ENCODE measurements at regions not wholly inside any gene's neighbourhood (a gene's known extent, or its start where the extent isn't known, plus 50 kb on each side); places are given as distances from the start of the nearest gene placed in this dataset.

DNA sequence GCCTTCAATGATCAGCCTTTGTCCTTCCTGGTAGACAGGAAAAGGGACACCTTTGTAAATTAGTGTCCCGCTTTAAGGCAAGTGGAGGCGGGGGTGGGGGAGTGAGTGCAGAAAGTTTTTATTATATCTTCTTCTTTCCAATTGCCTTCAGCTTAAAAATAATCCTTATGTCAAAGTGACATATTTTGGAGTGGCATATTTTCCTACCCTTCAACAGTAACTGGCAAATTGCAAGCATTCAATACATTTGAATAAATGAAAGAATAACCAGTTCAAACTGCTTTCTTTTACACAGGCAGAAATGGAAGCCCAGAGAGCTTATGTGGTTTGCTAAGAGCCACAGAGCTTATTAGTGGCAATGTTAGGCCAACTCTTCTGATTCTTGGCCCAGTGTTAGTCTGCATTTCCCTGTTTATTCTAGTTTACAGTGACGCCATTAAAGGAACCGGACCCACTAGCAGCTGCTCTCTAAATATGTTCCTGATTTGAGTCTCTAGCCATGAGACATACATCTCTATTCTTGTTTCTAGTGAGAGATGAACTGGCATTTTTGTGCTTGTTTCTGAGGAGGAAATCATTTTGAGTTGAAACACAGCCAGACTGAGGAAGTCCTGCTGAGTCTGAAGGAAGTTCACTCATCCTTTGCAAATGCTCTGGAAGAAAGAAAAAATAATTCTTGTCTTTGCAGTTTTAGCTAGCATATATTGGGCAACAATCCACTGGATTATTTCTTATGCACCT lies 468.7 kb downstream of the NOVA1 start:
- DNase-seq (ENCODE audit: low spot score): no peak

DNA sequence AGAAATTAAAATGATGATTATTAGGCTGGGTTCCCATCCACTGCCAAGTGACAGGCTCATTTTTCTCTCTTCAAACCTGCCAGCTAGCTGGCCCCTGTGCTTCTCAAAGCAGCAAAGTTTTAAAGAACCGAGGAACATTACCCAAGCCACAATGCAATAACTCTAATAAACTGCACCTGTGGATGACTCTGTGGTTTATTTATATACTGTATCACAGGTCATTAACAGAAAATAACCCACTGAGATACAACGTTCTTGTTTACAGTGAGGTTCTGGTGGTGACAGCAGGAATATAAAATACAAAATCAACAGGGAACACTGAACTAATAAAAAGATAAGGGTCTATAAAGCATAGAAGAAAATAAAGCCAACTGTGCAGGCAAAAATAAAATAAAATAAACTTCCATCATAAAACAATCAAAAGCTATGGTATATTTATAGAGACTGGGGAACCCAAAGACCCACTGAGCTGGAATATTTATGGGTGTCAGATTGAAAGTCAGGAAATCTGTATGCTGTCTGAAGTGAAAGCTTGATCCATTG lies 472.9 kb downstream of the NOVA1 start:
- no peak for DNase-seq (ENCODE audit: low spot score)

DNA sequence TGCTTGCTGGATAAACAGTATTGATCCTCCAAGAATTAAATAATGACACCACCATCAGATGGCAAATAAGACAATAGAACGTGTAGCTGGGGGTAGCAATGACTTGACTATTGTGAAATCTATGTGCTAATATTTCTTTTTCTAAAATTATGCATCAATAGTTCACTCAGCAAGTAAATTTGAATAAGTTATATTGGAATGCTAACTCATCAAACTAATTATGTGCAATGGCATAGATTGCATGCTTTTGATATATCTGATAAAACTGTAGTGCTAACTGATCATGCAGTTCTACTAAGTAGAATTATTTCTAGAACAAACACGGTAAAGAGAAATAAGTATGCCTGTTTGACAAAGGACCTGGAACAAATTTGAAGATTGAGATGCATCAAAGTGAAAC lies 474.4 kb downstream of the NOVA1 start:
- DNase-seq (ENCODE audit: low spot score): no peak

DNA sequence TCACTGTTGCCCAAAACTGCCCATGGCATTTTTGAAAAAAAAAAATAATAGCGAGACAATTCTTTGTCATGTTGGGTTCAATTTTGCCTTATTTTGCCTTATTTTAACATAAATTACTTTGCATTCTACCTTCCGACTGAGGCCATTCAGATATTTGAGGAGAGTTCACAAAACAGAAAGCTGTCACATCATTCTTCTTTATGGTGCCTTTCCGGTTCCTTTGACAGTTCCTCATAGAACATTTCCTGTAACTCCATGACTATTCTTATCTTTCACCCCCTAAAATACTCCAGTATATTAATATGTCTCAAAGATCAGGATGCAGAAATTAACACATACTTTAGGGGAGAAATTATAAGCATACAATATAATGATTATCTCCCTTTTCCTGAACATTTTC lies 476.7 kb downstream of the NOVA1 start:
- DNase-seq (ENCODE audit: low spot score): no peak

DNA sequence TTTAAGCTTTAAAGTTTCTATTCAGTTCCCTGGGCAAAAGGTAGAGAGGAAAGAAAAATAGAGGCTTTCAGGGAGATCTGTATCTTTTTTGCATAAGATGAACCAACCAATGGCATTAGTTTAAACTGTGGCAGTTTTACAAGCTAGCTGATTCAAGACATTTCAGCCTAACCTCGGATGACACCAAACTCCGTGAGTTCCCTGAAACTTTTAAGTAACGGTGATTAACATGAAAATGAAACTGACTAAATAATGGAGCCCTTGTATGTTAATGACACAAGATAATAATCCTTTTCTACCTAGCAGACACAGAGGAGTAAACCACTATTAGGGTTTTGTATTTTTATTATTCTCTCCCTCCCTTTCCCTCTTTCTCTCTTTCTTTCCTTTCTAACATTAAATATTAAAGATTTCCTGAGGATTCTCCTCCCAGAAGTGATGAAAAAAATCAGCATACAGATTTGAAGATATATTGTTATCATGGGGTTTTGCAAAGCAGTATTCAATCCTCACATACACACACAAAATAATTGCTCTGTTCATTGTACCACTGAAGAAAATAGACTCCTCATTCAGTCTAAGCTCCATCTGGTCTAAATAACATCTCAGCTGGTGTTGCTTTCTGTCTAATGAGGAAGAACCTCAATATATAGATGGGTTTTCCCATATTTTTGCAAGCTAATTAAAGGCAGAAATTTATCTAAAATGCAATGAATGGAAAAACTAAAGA lies 483.8 kb downstream of the NOVA1 start:
- no peak for DNase-seq (ENCODE audit: low spot score)

DNA sequence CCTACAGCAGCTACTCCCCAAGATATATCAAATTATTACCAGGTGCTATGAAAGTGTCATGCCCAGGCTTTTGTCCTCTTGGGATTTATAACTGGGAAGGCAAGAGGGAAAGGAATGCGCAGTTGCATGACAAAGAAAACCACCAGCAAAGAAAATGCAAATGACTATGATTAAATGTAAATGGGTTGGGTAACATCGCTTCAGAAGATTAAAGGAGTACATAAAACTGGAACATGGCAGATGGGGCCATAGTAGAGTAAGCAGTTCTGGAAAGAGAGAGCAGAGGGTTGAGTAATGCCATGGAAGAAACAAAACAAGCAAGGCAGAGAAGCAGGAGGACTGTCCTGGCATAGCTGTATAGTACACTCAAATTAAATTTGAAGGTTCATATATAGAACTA lies 493.1 kb downstream of the NOVA1 start:
- no peak for DNase-seq (ENCODE audit: low spot score)

DNA sequence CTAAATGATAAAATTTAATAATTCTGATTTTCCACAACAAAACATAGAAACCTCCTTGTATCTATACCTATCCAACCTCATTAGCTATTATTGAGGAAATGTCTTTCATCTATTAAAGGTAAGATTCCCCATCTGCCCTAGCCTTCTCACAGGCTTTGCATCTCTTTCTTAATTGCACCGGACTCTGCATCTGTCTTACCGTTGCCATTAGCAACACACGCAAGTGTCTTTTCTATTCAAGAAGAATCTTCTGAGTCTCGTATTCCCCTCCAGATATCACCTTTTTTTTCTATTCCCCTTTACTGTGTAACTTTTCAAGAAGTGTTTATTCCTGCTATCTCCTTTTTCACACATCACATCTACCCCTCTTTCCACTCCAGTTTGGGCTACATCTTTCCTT lies 500.0 kb downstream of the NOVA1 start:
- no peak for DNase-seq (ENCODE audit: low spot score)

DNA sequence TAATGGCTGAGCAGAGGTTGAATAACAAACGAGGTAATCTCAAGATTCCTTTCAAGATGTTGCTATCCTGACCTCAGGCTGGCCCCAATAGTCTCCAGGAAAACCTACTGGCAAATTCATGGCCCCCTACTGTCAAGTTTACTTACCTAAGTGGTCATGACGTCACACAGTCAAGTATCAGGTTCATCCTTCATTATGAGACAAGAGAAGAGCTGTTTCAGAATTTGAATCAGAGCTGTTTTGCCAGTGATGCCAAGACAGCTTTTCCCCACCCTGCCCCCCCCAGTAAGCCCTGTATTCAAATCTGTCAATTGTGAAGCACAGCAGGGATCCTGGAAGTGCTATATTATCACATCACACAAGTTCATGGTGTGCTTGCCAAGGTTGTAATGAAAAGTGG lies 509.6 kb downstream of the NOVA1 start:
- DNase-seq (ENCODE audit: low spot score): no peak

DNA sequence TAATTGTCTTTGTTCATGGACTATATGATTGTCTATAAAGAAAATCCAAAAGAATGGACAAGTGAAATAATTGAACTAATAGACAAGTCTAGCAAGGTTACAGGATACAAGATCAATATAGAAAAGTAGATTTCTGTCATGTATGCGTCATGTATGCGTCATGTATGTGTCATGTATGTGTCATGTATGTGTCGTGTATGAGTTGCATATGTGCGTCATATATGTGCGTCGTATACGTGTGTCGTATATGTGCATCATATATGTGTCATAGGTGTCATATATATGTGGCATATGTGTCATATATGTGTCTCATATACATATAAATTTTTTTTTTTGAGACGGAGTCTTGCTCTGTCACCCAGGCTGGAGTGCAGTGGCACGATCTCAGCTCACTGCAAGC lies 516.8 kb downstream of the NOVA1 start:
- no peak for DNase-seq (ENCODE audit: low spot score)

DNA sequence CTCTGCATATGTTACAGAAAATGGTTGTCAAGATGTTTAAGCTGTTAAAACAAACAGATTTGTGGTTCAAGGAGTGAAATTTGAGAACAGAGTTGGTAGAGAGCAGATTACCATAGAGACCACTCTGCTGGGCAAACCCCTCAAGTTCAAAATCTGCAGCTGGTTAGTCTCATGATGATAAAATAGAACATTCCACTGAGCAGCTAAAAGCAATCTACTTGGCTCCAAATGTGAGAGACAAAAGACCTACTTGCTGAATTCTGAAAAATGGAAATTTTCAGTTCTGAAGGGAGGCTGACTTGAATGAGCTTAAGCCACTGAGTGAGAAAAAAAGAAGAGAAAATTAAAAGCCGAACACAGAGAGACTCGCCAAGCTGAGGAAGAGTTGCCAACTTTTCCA lies 519.3 kb downstream of the NOVA1 start:
- DNase-seq (ENCODE audit: low spot score): no peak

DNA sequence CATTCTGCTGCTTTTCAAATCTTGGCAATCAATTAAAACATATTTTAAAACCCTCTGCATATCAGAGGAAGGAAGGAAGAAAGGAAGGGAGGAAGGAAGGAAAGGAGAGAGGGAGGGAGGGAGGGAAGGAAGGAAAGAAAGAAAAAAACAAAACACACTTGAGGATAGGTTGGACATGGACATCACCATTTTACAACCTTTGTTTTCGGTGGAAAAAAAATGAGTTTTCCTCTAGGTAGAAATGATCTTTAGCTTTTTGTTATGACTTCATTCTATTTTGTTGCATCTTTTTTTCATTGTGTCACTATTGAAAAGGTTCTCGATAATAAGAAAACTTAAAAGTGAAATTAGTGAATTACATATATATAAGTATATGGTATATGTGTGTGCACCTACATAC lies 522.9 kb downstream of the NOVA1 start:
- no peak for DNase-seq (ENCODE audit: low spot score)

DNA sequence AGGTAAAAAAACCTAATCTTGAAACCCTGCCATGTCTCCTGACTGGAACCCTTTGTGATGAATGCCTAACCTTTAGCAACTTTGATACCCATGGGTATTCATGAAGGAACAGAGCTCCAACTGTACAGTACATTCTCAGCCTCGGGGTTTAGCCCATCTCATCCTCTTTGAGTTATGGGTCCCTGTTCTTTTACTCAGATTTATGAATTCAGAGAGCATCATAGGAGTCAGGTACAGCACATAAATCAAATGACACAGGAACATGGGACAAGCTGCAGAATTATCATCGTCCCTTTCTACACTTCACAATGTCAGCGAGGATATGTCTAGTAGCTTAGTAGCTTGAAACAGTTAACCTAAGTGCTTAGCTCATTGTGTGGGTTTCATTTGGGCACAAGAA lies 527.4 kb downstream of the NOVA1 start:
- no peak for DNase-seq (ENCODE audit: low spot score)

DNA sequence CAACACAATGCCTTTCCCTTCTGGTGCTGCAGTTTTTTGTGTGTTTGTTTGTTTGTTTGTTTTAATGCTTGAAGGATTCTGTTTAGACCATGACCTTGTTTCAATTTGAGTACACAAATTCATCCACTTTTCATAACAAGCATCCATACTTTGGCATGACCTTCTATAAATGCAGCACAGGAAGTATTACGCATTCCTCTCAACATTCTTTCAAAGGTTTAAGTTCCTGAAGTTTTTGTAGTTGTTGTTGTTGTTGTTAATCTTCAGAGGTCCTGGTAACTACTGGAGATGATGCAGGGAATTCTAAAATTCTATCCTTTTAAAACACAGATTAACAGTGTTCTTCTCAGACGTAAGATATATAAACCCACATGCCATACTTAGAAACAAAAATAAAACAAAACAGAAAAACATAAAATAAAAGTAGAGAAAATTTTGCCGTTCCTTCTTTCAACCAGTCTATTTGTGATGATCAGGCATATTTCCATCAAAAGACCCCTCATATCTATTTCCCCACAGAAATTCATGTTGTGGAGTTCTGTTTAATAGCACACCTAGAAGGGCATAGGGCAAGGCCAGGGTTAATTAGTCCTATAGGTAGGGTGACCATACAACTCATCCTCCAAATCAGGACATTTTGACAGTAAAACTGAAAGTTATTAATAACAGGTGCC lies 529.9 kb downstream of the NOVA1 start:
- DNase-seq (ENCODE audit: low spot score): no peak

DNA sequence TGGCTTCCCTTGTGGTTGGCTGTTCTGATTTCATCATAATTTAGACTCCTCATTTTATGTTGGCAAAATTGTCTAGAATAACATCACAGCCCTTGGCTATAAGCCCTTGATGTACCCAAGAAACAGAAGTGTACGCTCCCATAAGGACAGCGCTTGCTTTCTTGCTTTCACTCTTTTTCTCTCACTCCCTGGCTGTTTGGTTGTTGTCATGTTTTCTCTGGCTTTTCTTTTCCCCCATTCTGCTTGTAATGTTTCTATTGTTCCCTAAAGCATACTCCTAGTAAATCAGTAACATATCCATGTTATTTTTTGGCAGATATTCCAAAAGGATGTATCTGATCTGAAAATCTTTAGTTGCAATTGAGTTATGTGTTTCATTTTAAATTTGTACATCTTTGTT lies 530.5 kb downstream of the NOVA1 start:
- DNase-seq (ENCODE audit: low spot score): no peak

DNA sequence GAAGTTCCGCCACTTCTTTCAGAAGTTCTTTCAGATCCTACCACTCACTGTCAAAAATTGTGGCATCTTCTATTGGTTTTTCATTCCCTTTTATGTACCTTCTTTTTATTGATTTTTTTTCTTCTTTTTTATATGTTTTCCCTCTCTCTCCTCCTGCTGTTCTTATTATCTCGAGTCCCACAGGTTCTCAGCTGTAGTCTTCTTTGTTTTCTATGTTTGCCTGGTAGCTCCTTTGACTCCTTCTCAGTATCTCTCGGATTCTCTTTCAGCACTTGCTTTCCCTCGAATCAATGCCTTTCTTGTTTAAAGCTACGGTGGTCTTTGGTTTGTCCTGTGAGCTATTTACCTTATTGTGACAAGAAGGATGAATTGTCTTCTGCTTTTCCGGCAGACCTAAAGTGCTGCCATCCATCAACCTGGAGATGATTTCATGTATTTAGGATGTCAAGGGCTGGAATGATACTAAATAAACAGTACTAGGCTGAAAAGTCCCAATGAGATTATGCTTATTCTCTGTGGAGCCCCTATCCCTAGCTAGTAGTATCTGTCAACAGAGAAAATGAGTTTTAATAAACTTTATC lies 541.7 kb downstream of the NOVA1 start:
- DNase-seq (ENCODE audit: low spot score): no peak

DNA sequence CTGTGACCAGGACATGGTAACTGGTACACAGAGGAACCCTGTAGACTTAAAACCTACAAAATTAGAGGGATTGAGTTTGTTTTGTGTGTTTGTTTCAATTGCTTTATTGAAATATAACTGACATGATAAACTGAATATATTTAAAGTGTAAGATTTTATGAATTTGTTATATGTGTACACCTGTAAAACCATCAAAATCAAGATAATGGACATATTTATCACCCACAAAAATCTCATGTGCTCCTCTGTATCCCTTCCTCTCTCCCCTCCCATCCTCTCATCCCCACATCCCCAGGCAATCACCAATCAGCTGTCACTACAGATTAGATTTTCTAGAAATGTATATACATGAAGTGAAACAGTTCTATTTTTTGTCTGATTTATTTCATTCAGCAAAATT lies 565.5 kb downstream of the NOVA1 start:
- no peak for DNase-seq (ENCODE audit: low spot score)

DNA sequence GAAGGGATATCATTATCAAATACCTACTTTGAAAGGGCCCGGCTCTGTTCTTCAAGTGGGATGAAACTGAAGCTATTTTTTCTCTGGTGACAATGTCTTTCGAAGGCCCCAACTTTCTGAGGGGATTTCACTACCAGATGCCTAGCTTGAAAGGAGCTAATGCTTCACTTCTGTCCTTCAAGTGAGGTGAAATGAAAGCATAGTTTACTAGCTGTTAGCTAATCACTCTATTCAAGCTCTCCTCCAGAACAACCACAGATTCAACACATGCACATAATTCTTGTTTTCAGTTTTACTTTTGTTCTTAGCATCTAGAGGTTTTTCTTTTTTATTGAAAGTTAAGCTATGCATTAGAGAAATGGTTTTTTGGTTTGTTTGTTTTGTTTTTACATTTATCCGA lies 571.4 kb downstream of the NOVA1 start:
- no peak for DNase-seq (ENCODE audit: low spot score)

DNA sequence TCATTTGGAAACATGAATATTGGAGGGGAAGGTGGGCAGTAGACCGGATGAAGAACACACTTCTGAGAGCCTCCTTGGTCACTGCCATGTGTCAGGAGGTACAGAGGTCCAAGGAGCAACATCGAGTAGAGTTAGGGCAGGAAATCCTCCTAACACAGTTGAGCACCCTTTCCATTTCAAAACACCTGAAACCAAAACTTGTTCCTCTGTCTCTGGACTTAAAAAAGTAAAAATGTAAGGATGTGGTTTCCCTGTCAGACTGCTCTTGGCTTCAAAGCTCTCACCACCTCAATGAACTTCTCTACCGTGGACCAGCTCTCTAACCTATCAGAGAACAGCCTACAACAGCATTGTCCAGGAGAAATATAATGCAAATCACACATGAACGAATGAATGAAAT lies 573.9 kb downstream of the NOVA1 start:
- DNase-seq (ENCODE audit: low spot score): no peak

DNA sequence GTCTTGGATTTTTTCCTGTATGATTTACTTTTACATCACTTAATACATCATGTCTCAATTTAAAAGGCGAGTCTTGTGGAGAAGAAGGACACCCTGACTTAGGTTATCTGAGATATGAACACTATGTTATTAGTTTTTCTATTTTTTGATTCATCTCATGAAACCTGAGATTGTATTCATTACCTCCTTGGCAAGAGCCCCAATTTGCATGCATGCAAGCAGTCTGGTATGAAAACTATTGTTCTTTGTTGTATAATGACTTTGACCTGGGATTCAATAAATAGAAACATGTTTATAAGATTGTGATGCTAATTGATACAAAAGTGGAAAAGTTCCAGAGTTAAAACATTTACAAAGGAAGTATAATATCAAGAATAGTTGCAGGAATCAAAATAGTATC lies 576.1 kb downstream of the NOVA1 start:
- DNase-seq (ENCODE audit: low spot score): no peak

DNA sequence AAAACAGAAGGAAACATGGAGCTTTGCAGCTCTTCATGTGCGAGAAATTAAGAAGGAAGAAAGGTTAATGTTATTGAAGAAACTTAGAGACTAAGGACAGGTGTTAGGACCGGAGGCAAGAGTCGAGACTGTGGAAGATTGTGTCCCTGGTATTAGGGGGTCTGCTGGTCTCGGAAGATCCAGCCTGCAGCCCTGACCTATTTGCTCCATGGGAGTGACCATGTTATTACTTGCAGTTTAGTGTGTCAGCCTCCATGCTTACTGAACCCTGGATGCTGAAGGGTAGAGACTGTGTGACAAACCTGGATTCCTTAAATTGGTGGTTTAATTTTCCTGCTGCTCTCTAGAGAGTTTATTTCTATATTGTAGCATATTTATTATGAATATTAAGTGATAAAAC lies 580.6 kb downstream of the NOVA1 start:
- no peak for DNase-seq (ENCODE audit: low spot score)

DNA sequence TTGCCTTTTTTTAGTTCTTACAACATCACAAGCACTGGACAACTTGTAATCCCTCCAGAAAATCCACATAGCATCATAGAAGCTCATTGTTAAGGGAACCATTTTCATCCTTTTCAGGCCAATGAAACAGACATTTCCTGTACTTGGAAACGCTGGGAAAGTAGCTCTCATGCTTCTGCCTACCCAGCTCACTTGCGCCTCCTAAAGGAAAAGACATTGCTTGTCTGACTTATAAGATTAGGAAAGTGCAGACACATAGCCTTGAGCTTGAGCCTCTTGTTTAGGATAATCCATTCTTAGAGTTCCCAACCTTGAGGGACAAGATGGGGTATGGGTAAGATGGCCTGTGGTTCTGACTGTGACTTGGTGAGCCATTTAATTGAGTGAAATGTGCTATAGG lies 589.5 kb downstream of the NOVA1 start:
- DNase-seq (ENCODE audit: low spot score): no peak

DNA sequence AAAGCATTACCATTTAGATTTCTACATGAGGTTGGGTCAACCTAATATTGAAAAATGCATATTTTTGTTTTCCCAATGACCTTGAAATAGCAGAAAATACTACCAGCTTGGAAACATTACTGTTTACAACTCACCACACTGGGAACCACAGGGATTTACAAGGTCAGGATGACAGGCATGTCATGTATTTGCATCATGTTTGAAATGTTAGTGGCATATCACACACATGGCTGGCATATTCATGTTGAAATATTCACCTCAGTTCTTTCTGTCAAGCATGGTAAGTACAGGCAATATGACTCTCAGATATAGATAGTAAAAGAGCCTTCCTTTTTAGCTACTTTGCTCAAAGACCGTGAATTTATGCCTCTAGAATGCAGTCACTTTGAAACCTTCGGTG lies 593.5 kb downstream of the NOVA1 start:
- no peak for DNase-seq (ENCODE audit: low spot score)

DNA sequence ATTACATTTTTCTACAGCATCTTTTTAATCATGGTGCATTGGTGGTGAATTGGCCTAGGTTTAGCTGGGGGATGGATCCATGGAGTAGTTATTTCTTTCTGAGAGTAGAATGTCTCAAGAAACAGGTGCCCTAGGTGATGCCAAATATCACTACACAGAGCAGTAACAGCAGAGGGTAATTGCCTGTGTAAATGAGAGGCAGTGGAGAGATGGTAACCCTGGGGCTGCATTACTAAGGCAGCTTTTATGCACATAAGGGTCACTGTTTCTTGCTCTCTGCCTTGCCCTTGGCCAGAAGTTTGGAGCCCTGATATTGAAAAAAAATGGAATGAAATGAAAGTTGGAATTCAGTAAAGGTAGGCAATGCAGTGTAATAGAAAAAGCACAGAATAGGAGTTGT lies 604.0 kb downstream of the NOVA1 start:
- DNase-seq (ENCODE audit: low spot score): no peak

Data from LoVo (cell line).